Astrocyte (in vitro differentiated cells and primary cell): ENCODE measurements at regions not wholly inside any gene's neighbourhood (a gene's known extent, or its start where the extent isn't known, plus 50 kb on each side); places are given as distances from the start of the nearest gene placed in this dataset.
"Not testable (repeated sequence)": the region's sequence is repeated elsewhere in the genome, so short reads cannot be mapped to it uniquely, and the experiment has no call there.

Experiments used
- DNase-seq: peaks from one replicate; pipeline ENCODE4 v3.0.0-alpha.2; 2010; ENCODE audit warnings: low read depth
- FAIRE-seq: peaks from 2 replicates; lab custom pipeline; 2011; peaks lifted over from hg19 to GRCh38; lab: Jason Lieb, UNC
- H2AFZ ChIP-seq: 2 replicates; pipeline ENCODE4 v1.6.0; 2012; ENCODE audit warnings: low read depth, low read length, inconsistent platforms
- H3K27ac ChIP-seq: 2 replicates; pipeline ENCODE4 v1.5.1; 2011; ENCODE audit warnings: low read depth, low read length, inconsistent platforms
- H3K27me3 ChIP-seq: 2 replicates; pipeline ENCODE4 v1.6.0; 2011; ENCODE audit warnings: low read length, inconsistent platforms; ENCODE audit not compliant: insufficient read depth
- H3K36me3 ChIP-seq: 2 replicates; pipeline ENCODE4 v1.5.1; 2011; ENCODE audit warnings: low read length, inconsistent platforms; ENCODE audit not compliant: insufficient read depth
- H3K4me1 ChIP-seq: 2 replicates; pipeline ENCODE4 v1.5.1; 2011; ENCODE audit warnings: low read length, inconsistent platforms; ENCODE audit not compliant: insufficient read depth
- H3K4me2 ChIP-seq: 2 replicates; pipeline ENCODE4 v1.6.0; 2012; ENCODE audit warnings: low read length, inconsistent platforms
- H3K4me3 ChIP-seq: 2 replicates; pipeline ENCODE4 v1.5.1; 2011; ENCODE audit warnings: low read depth, mild to moderate bottlenecking, low read length, inconsistent platforms; ENCODE audit not compliant: insufficient read depth
- H3K79me2 ChIP-seq: 2 replicates; pipeline ENCODE4 v1.6.0; 2012; ENCODE audit warnings: mild to moderate bottlenecking, low read length, inconsistent platforms; ENCODE audit not compliant: insufficient read depth
- H3K9ac ChIP-seq: 2 replicates; pipeline ENCODE4 v1.6.0; 2012; ENCODE audit warnings: mild to moderate bottlenecking, low read length, inconsistent platforms
- H3K9me3 ChIP-seq: 2 replicates; pipeline ENCODE4 v1.5.1; 2012; ENCODE audit warnings: low read depth, mild to moderate bottlenecking, low read length, inconsistent platforms; ENCODE audit not compliant: insufficient read depth
- H4K20me1 ChIP-seq: 2 replicates; pipeline ENCODE4 v1.6.0; 2012; ENCODE audit warnings: low read length, inconsistent platforms; ENCODE audit not compliant: insufficient read depth
- H3K27ac Mint-ChIP-seq: one replicate; pipeline ENCODE4 v1.8.0; 2021; ENCODE audit warnings: mild to moderate bottlenecking, mixed read lengths; ENCODE audit not compliant: unreplicated experiment
- H3K27me3 Mint-ChIP-seq: one replicate; pipeline ENCODE4 v1.8.0; 2021; ENCODE audit warnings: low read depth, mixed read lengths; ENCODE audit not compliant: unreplicated experiment
- H3K36me3 Mint-ChIP-seq: one replicate; pipeline ENCODE4 v1.8.0; 2021; ENCODE audit warnings: low read depth, mixed read lengths; ENCODE audit not compliant: unreplicated experiment
- H3K4me1 Mint-ChIP-seq: one replicate; pipeline ENCODE4 v1.8.0; 2021; ENCODE audit warnings: low read depth, mixed read lengths; ENCODE audit not compliant: unreplicated experiment
- H3K4me3 Mint-ChIP-seq: one replicate; pipeline ENCODE4 v1.8.0; 2021; ENCODE audit warnings: mild to moderate bottlenecking, moderate library complexity, mixed read lengths; ENCODE audit not compliant: unreplicated experiment
- H3K9me3 Mint-ChIP-seq: one replicate; pipeline ENCODE4 v1.8.0; 2021; ENCODE audit warnings: mild to moderate bottlenecking, mixed read lengths; ENCODE audit not compliant: unreplicated experiment
- CTCF ChIP-seq: IDR thresholded peaks from 2 replicates; pipeline ENCODE4 v1.5.1; 2011; ENCODE audit warnings: low read depth, mild to moderate bottlenecking, inconsistent platforms, low read length, moderate library complexity; ENCODE audit not compliant: insufficient read depth
- EZH2 ChIP-seq: IDR thresholded peaks from 2 replicates; pipeline ENCODE4 v1.6.1; 2012; ENCODE audit warnings: mild to moderate bottlenecking, low read length, inconsistent platforms; ENCODE audit not compliant: insufficient read depth

- not testable (repeated sequence) for DNase-seq, H3K27ac ChIP-seq, H3K27me3 ChIP-seq, H4K20me1 ChIP-seq, H3K36me3 Mint-ChIP-seq, H3K4me1 ChIP-seq, H3K36me3 ChIP-seq, H3K4me1 Mint-ChIP-seq, FAIRE-seq, H3K9me3 ChIP-seq, H2AFZ ChIP-seq, H3K9ac ChIP-seq, H3K4me3 ChIP-seq, H3K9me3 Mint-ChIP-seq, H3K27ac Mint-ChIP-seq, H3K4me2 ChIP-seq, H3K4me3 Mint-ChIP-seq, H3K79me2 ChIP-seq
- H3K27me3 Mint-ChIP-seq: peaks cover 19% of the 10 kb centered on the region
Observed at GRCh38 chr2:131833367-131834202, 305.9 kb downstream of the CCDC74A start.

GRCh38 chr2:131834203-131835020 lies 306.7 kb downstream of the CCDC74A start:
- H3K4me3 ChIP-seq, H3K9ac ChIP-seq, H3K4me2 ChIP-seq, H3K4me1 Mint-ChIP-seq, H4K20me1 ChIP-seq, H3K4me3 Mint-ChIP-seq, FAIRE-seq, H3K27me3 ChIP-seq, H3K4me1 ChIP-seq, H3K36me3 ChIP-seq, H3K9me3 ChIP-seq, H3K27ac Mint-ChIP-seq, H3K27ac ChIP-seq, H2AFZ ChIP-seq, H3K36me3 Mint-ChIP-seq, H3K79me2 ChIP-seq, H3K9me3 Mint-ChIP-seq, DNase-seq: not testable (repeated sequence)
- peaks cover 19% of the 10 kb centered on the region for H3K27me3 Mint-ChIP-seq

GRCh38 chr2:131835022-131835421 lies 307.3 kb downstream of the CCDC74A start:
- not testable (repeated sequence) for H3K9me3 Mint-ChIP-seq, H3K36me3 Mint-ChIP-seq, FAIRE-seq

GRCh38 chr2:131835621-131836091 lies 308.0 kb downstream of the CCDC74A start:
- Mint-ChIP-seq H3K9me3 (no peaks in the 10 kb centered on the region), H3K4me1 (no peaks in the 10 kb centered on the region), H3K36me3 (no peaks in the 10 kb centered on the region), H3K4me3 (no peak overlapping the region), H3K27me3 (peaks cover 19% of the 10 kb centered on the region), H3K27ac (no peak overlapping the region)
- Histone ChIP-seq H3K79me2 (no peaks in the 10 kb centered on the region), H3K9ac (no peak overlapping the region), H4K20me1 (no peaks in the 10 kb centered on the region), H3K27ac (no peak overlapping the region), H3K9me3 (no peaks in the 10 kb centered on the region), H3K4me1 (no peaks in the 10 kb centered on the region), H3K4me3 (no peak overlapping the region), H3K36me3 (no peaks in the 10 kb centered on the region), H3K4me2 (no peak overlapping the region), H3K27me3 (no peaks in the 10 kb centered on the region), H2AFZ (no peak overlapping the region)
- FAIRE-seq: no peak
- no peak for DNase-seq
- TF ChIP-seq CTCF: no peak
- no peak for TF ChIP-seq EZH2

More at GRCh38 chr2:131835022-131835421, 307.3 kb downstream of the CCDC74A start:
- not testable (repeated sequence) for H3K4me3 ChIP-seq, H3K27ac ChIP-seq, H3K9me3 ChIP-seq, H3K4me2 ChIP-seq, H4K20me1 ChIP-seq, H3K79me2 ChIP-seq, H3K4me1 Mint-ChIP-seq, H3K27ac Mint-ChIP-seq, H3K9ac ChIP-seq, H3K4me3 Mint-ChIP-seq, H3K4me1 ChIP-seq, H3K27me3 ChIP-seq, H2AFZ ChIP-seq, H3K36me3 ChIP-seq, DNase-seq
- H3K27me3 Mint-ChIP-seq: peaks cover 19% of the 10 kb centered on the region

GRCh38 chr2:131836116-131836515 lies 308.4 kb downstream of the CCDC74A start:
- H3K9ac ChIP-seq, H3K4me3 Mint-ChIP-seq, H3K9me3 ChIP-seq, H3K36me3 ChIP-seq, H3K27me3 ChIP-seq, H3K79me2 ChIP-seq, H4K20me1 ChIP-seq, H3K4me1 ChIP-seq, H3K27ac ChIP-seq, H3K4me2 ChIP-seq, H3K36me3 Mint-ChIP-seq, DNase-seq, H3K4me3 ChIP-seq, H3K27ac Mint-ChIP-seq, H3K9me3 Mint-ChIP-seq, FAIRE-seq, H2AFZ ChIP-seq, H3K4me1 Mint-ChIP-seq: not testable (repeated sequence)
- peaks cover 19% of the 10 kb centered on the region for H3K27me3 Mint-ChIP-seq
